GM10248 (cell line): ENCODE measurements at regions not wholly inside any gene's neighbourhood (a gene's known extent, or its start where the extent isn't known, plus 50 kb on each side); places are given as distances from the start of the nearest gene placed in this dataset.

ENCODE experiments used
- CTCF ChIA-PET: fragments of 300-600 bp; sonication (Branson Sonifier 250); formaldehyde crosslinking; extraction: SDS; loops from one replicate; lab custom pipeline; 2021; ENCODE audit warnings: antibody characterized with exemption; lab: Yijun Ruan, JAX
- POLR2A ChIA-PET: fragments of 350-650 bp; sonication (Branson Sonifier 250); formaldehyde crosslinking; extraction: SDS; loops from one replicate; lab custom pipeline; 2020; ENCODE audit warnings: antibody characterized with exemption; lab: Yijun Ruan, JAX
- DNase-seq: peaks from one replicate; pipeline ENCODE4 v3.0.0; 2012; ENCODE audit errors: extremely low spot score
- CTCF ChIP-seq: IDR thresholded peaks from 2 replicates; pipeline ENCODE4 v1.5.1; 2012; ENCODE audit warnings: mild to moderate bottlenecking, low read depth; ENCODE audit errors: extremely low read depth, missing control alignments, control extremely low read depth

GRCh38 chr6:71507183-71507582, 218.6 kb downstream of the OGFRL1 start:
- no peak for DNase-seq
- no peak for TF ChIP-seq CTCF
- ChIA-PET CTCF (interaction anchor here (2.7 kb wide), 1 partner anchor 122 kb away, joined by 9 read pairs; no protein-coding TSS in a partner anchor), POLR2A (no interaction called here)

DNA sequence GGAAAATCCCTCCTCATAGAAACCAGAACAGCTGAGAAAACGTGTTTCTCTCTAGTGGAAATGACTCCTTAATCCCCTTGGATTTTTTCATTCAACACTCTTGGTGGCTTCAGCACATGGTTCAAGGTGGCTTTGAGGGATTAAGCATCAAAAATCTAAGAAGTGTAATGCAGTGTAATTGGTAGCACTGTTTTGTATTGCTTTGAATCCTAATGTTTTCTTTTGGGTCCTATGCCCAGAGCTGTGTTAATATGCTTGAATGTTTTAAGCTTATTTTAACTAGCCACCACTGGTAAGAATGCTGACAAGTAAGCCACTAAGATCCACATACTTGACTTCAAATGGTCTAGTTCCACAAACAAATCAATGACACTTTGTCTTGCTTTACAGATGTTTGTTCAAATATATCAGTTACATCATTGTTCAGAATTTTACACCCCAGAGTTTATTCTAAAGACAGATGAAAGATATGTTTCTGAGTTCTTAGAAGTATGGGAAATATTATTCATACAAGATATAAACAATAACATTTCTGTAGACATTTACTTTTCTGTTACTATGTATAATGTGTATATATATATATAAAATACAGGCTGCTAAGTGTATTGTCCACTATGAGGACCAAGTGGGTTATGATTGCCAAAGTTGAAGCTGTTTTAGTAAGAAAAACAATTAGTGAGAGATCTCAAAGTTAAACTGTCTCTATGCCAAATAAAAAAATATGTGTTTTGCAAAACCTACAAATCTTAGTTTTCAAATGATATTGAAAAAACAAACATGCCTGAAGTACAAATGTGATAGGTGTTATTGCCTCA, 220.8 kb downstream of the OGFRL1 start:
- DNase-seq, result no peak
- CTCF ChIA-PET, result interaction anchor here (0.7 to 3.2 kb wide), 15 partner anchors 9 to 159 kb away, joined by 3 to 29 read pairs (median 4); no protein-coding TSS in a partner anchor
- POLR2A ChIA-PET, result no interaction called here
- no peak for TF ChIP-seq CTCF

GRCh38 chr6:71510057-71510713, 221.6 kb downstream of the OGFRL1 start:
- DNase-seq, result peak; percentile 19
- ChIA-PET CTCF (interaction anchor here (0.8 to 3.2 kb wide), 12 partner anchors 10 to 143 kb away, joined by 3 to 29 read pairs (median 3); no protein-coding TSS in a partner anchor), POLR2A (no interaction called here)
- TF ChIP-seq CTCF, result peak; percentile 47

DNA sequence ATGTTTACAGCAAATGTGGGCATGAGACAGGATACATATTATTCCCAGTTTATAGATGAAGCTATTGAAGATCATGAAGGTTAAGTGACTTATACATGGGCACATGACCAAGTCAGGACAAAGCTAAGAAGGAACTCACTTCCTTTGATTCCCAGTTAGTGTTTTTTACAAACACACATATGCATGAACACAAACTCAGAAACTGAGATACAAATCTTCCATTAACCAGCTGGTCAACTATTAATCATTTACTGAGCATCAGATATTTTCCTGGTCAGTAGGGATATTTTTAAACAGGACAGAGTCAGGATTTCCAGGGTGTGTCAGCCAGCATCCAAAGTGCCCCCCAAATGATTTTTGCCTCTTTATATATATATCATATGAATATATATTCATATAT, 222.2 kb downstream of the OGFRL1 start:
- ChIA-PET POLR2A (no interaction called here), CTCF (interaction anchor here (0.8 to 3.2 kb wide), 7 partner anchors 11 to 135 kb away, joined by 3 to 29 read pairs (median 11); no protein-coding TSS in a partner anchor)
- no peak for TF ChIP-seq CTCF
- DNase-seq, result no peak

GRCh38 chr6:71512256-71512655, 223.6 kb downstream of the OGFRL1 start:
- CTCF ChIA-PET, result interaction anchor here (1.6 to 2.4 kb wide), 2 partner anchors 13 to 127 kb away, joined by 4 to 8 read pairs; no protein-coding TSS in a partner anchor
- POLR2A ChIA-PET, result no interaction called here
- no peak for TF ChIP-seq CTCF
- DNase-seq, result no peak

DNA sequence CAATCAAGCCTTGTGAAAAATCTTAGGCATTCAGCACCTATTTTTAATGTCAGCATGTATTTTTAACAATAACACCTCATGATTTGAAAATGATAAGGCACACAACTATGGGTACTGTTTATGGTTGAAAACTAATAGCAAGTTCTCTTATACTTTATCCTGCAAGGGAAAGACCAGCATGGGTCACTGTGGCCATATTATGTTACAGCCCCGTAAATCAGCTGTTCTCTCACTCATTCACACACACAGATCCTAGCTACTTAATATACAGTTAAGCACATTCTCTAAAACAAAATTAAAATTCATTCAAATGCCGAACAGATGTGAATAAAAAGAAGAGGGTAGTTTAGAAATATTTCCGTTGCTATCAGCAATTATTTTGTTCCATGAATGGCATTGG, 224.4 kb downstream of the OGFRL1 start:
- CTCF ChIA-PET, result interaction anchor here (0.6 to 2.4 kb wide), 4 partner anchors 10 to 130 kb away, joined by 3 to 8 read pairs (median 4); no protein-coding TSS in a partner anchor
- POLR2A ChIA-PET, result no interaction called here
- DNase-seq, result no peak
- no peak for TF ChIP-seq CTCF
